SHP77 (cell line): ENCODE measurements at regions not wholly inside any gene's neighbourhood (a gene's known extent, or its start where the extent isn't known, plus 50 kb on each side); places are given as distances from the start of the nearest gene placed in this dataset.
"Not testable (repeated sequence)": the region's sequence is repeated elsewhere in the genome, so short reads cannot be mapped to it uniquely, and the experiment has no call there.

Experiments used
- DNase-seq, 2 experiments: peaks; one replicate each; lab custom pipeline; 2025; lab: John Stamatoyannopoulos, UW

DNA sequence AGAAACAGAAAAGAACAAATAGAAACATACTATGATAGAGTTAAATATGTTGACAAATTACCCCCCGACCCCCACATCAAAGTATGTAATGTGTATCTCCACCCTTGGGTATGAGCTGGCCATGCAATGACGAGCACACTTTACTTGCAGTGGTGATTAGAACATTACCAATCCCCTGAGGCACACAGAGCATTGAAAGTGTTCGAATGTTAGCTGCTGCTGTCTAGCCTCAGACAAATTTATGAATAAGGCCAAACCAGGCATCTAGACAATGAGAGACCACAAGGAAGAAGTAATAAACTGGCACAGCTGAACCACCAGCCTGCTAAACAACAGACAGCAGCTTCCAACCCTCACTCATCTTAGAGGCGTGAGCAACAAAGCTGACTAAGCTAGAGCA is 380.5 kb downstream of the DSEL start:
- no peak for DNase-seq

DNA sequence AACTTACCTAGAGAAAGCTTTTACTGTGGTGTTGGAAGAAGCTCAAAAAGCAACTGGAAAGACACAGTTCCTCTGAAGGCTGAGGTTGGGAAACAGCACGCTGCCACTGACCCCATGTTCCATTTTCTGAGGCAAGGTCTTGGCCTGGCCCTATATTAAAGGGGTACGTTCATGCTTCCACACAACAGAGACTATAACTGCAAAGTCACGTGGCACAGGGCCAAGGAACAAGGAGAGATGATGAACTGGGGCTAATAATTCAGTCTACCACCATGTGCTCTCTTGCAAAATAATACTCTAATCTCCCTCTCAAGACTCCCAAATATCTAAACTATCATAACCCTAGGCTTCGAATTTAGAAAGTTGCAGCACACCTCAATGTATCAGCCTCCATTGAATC is 381.6 kb downstream of the DSEL start:
- DNase-seq: peak in 1 of 2 experiments; percentile 36

GRCh38 chr18:67133669-67134068 is 382.9 kb downstream of the DSEL start:
- DNase-seq: peak; percentile 89 to 94

GRCh38 chr18:67132919-67133318 is 383.6 kb downstream of the DSEL start:
- DNase-seq: peak; percentile 84 to 85

DNA sequence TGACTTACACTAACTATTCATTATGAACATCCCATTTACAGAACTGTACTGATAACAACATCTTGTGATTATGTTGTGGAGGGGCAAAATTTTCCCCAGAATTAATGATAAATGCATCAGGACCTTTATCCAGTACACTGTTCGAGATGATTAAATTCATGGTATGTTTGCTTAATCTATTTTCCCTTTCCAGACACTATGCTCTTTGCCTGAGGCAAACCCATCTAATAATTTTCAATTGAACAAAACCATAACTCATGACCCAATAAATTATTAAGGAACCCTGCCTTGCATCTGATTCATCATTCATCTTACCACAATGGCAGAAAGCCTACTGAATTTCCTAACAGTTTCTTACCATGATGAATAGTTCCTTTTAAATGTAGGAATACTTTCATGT is 385.0 kb downstream of the DSEL start:
- DNase-seq: no peak

DNA sequence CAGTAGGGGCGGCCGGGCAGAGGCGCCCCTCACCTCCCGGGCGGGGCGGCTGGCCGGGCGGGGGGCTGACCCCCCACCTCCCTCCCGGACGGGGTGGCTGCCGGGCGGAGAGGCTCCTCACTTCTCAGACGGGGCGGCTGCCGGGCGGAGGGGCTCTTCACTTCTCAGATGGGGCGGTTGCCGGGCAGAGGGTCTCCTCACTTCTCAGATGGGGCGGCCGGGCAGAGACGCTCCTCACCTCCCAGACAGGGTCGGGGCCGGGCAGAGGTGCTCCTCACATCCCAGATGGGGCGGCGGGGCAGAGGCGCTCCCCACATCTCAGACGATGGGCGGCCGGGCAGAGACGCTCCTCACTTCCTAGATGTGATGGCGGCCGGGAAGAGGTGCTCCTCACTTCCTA is 389.8 kb downstream of the DSEL start:
- not testable (repeated sequence) for DNase-seq

DNA sequence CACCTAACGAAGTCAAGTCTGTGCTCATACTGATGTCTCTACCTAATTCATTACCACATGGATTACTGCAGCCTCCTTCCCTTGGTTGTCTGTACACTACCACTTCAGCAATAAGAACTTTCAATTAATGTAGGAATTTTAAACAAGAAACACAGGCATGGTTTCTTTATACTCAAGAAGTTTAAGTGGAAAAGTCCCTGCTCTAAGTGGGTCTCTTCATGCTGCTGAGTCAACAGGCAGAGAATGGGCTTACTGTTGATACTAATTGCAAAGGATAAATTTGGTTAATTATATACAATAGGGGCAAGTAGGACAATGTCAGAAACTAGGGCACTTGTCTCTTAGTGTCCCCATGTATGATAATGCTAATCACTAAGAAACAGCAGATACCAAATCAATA is 392.6 kb downstream of the DSEL start:
- no peak for DNase-seq

- no peak for DNase-seq
Measured at GRCh38 chr18:67117804-67118203, 398.7 kb downstream of the DSEL start.

- DNase-seq: no peak
Measured at GRCh38 chr18:67109535-67109934, 407.0 kb downstream of the DSEL start.

DNA sequence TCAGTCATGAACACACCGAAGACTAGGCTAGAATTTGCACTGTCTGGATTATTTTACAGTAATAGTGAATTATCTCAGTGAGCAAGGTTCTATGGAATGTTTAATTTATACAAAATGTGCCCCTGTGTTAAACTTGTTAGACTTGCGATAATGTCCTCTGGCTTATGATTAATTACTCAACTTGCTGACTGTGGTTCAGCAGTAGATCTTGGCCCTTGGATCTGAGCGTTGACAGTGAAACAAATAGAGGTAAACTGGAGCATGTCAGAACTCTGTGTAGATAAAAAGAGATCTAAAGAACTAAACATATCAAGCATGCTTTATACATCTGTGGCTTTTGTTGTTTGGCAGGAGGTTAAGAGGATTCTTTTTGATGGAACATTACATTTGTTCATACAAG is 407.6 kb downstream of the DSEL start:
- DNase-seq: no peak

GRCh38 chr18:67104700-67105284 is 411.7 kb downstream of the DSEL start:
- DNase-seq: peak; percentile 58 to 80

DNA sequence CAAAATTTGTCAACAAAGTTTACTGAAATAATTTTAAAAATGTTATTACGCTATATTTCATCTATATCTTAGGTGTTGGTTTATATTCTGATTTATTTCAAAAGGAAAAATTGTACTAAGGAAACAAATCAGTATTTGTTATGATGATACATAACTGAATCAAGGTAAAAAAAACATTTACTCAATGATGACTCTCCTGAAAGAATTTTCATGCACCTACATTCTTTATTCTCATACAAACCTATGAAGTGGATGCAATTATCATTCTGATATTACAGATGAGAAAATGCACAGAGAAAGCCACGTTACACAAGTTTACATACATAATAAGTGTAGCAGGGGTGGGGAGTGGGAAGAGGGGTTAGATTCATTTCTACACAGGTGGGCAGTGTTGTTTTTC is 422.4 kb downstream of the DSEL start:
- DNase-seq: no peak

DNA sequence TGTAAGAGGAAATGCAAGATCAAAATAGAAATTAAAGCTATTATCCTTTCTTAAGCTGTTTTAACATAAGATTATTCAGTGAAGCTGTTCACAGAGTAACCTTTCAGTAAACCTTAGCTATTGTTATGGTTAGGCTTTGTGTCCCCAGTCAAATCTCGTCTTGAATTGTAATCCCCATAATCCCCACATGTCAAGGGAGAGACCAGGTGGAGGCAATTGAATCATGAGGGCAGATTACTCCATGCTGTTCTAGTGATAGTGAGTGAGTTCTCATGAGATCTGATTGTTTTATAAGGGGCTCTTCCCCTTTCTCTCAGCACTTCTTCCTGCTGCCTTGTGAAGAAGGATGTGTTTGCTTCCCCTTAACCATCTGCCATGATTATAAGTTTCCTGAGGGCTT is 424.4 kb downstream of the DSEL start:
- DNase-seq: no peak

DNA sequence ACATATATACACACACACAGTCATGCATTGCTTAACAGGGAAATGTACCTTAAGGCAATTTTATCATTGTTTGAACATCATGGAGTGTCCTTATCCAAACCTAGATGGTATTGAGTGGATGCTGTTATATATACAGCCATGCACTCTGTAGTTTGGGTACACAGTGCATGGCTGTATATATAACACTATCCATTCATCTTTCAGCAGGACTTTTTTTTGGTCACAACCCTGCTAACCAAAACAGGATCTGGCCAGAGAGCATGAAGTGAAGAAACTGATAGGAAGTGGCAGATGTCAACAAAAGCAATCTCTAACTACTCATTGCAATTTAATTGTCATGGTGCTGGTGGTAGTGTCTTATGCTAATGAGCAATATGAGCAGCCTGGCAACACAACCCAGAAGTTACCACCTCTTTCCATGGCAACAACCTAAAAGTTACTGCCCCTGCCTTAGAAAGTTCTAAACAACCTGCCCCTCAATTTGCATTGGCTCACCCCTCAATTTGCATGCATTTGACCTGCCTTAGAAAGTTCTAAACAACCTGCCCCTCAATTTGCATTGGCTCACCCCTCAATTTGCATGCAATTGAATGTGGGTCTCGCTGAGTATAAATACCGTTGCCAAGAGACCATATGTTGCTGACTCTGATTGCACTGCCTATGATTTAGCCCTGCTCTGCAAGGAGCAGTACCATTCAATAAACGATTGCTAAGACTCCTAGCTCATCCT is 434.9 kb downstream of the DSEL start:
- DNase-seq: no peak

DNA sequence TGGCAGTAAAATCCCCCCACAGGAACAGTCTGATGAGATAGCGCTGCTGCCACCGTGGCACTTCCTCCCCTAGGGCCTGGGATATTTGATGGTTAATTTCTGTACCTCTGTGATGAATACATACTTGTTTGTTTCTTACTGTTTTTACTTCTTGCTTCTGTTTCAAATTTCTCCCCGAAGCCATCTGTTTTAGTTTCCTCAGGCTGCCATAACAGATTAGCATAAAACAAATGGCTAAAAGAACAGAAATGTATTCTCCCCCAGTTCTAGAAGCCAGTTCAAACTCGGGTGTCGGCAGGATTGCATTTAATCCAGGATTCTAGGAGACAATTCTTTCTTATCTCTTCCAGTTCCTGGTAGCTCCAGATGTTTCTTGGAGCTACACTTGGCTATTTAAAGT is 435.9 kb downstream of the DSEL start:
- no peak for DNase-seq

- no peak for DNase-seq
Measured at GRCh38 chr18:67074309-67074708, 442.2 kb downstream of the DSEL start.

GRCh38 chr18:67072791-67073190 is 443.7 kb downstream of the DSEL start:
- DNase-seq: no peak

GRCh38 chr18:67068608-67069007 is 447.9 kb downstream of the DSEL start:
- DNase-seq: no peak

DNA sequence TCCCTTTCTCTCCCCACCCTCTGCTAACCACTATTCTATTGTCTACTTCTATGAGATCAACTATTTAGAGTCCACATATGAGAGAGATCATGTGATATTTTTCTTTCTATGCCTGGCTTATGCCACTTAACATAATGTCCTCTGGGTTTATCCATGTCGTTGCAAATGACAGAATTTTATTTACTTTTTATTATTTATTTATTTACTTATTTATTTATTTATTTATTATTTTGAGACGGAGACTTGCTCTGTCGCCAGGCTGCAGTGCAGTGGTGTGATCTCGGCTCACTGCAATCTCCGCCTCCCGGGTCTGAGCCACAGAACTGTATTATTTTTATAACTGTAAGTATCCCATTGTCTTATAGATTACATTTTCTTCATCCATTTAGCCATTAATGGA is 443.4 kb upstream of the CDH19 start:
- no peak for DNase-seq

GRCh38 chr18:67043276-67043675 is 439.4 kb upstream of the CDH19 start:
- no peak for DNase-seq

GRCh38 chr18:67041334-67041733 is 437.4 kb upstream of the CDH19 start:
- DNase-seq: no peak

DNA sequence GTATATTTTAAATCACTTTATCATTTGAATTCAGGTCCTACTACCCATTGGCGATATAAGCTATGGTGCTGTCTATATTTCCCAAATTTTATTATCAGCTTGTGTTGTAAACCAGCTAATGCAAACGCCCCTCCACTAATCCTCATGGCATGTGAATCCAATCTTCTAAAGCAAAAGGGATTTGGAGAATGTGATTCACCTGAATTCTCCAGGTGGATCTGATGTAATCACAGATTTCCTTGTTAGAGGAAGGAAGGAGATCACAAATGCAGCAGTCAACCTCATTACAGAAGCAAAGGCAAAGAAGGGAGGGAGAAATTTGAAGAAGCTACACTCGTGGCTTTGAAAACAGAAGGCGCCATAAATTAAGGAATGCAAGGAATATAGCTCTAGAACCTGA is 431.1 kb upstream of the CDH19 start:
- DNase-seq: no peak

GRCh38 chr18:67023059-67023458 is 419.2 kb upstream of the CDH19 start:
- no peak for DNase-seq

DNA sequence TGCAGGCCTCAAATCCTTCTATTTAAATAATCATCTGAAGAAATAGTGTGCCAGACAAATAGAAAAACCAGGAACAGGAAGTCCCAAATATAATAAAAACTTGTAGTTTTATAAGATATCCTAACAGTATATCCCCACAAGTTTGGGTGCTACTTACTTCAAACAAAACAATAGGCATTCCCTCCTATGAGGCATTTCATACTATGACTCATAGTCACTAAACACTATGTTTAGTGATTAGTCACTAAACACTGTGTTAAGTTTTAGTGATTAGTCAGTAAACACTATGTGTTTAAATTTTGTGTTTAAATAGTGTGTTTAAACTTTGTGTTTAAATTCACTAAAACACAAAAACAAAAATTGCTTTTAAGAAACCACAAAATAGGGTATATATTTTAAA is 407.0 kb upstream of the CDH19 start:
- DNase-seq: no peak
